Testis (tissue), 2 donors: ENCODE measurements at regions not wholly inside any gene's neighbourhood (a gene's known extent, or its start where the extent isn't known, plus 50 kb on each side); places are given as distances from the start of the nearest gene placed in this dataset.

Source experiments
- DNase-seq: peaks from one replicate; pipeline ENCODE4 v3.0.0-alpha.2; 2019
- H3K27ac ChIP-seq, 2 donors: fragments of 200-600 bp; sonication (generic); one replicate each; pipeline ENCODE4 v1.5.1; 2019
- H3K27me3 ChIP-seq: fragments of 200-600 bp; sonication (generic); one replicate; pipeline ENCODE4 v1.5.1; 2019
- H3K36me3 ChIP-seq: fragments of 200-600 bp; sonication (generic); one replicate; pipeline ENCODE4 v1.5.1; 2017; ENCODE audit warnings: low read depth; ENCODE audit errors: missing control alignments
- H3K4me1 ChIP-seq: fragments of 200-600 bp; sonication (generic); one replicate; pipeline ENCODE4 v1.5.1; 2019
- H3K4me3 ChIP-seq, 2 donors: fragments of 200-600 bp; sonication (generic); one replicate each; pipeline ENCODE4 v1.5.1; 2017 to 2019
- H3K9me3 ChIP-seq: fragments of 200-600 bp; sonication (generic); one replicate; pipeline ENCODE4 v1.5.1; 2017
- POLR2A ChIP-seq: fragments of 450-650 bp; IDR thresholded peaks from one replicate; pipeline ENCODE4 v1.6.1; 2017; ENCODE audit warnings: antibody characterized with exemption, mild to moderate bottlenecking, moderate library complexity
- WGBS, 2 donors: methylation state at CpG; one replicate each; pipeline ENCODE4 v1.1.5; 2018; 5-methylcytosine and 5-hydroxymethylcytosine counted together
- intact Hi-C: fragments of 100-400 bp; cut with DNase I; formaldehyde crosslinking; loops from one replicate; pipeline ENCODE4 v1.15.1; 2023; ENCODE audit warnings: low total_unique reads
- TF ChIP-seq, protein P1 (sequence below), 3 experiments: fragments of 450-650 bp in 2 of 3; fragments of 200-600 bp in 1 of 3; sonication (generic) in 1 of 3; IDR thresholded peaks; one replicate each; pipeline ENCODE4 v1.5.1; 2016 to 2019; ENCODE audit warnings: antibody characterized with exemption in 3 of 3, mild to moderate bottlenecking in 2 of 3, moderate library complexity in 1 of 3

DNA sequence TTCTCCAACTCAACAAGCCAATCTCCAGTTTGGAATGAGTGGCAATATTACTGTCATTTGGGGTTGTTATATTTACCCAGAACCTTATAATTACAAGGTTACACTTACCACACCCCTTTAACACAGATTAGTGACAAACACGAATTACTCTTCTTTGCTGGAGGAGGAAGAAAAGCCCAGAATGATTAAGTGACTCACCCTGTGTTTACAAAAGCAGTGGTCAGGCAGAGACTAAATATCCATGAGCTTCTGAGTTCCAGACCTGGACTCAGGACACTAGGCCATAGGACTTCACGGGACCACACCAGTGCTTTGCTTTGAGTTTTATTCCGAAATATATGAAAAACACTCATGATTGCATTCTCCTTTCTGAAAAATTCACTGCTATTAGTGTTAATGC, 370.8 kb downstream of the TLE1 start:
- Histone ChIP-seq H3K4me3 (no peak overlapping the region), H3K4me1 (no peaks in the 10 kb centered on the region), H3K9me3 (no peaks in the 10 kb centered on the region), H3K27ac (no peak overlapping the region), H3K27me3 (no peaks in the 10 kb centered on the region), H3K36me3 (no peaks in the 10 kb centered on the region)
- DNase-seq = no peak
- TF ChIP-seq, protein P1, sequence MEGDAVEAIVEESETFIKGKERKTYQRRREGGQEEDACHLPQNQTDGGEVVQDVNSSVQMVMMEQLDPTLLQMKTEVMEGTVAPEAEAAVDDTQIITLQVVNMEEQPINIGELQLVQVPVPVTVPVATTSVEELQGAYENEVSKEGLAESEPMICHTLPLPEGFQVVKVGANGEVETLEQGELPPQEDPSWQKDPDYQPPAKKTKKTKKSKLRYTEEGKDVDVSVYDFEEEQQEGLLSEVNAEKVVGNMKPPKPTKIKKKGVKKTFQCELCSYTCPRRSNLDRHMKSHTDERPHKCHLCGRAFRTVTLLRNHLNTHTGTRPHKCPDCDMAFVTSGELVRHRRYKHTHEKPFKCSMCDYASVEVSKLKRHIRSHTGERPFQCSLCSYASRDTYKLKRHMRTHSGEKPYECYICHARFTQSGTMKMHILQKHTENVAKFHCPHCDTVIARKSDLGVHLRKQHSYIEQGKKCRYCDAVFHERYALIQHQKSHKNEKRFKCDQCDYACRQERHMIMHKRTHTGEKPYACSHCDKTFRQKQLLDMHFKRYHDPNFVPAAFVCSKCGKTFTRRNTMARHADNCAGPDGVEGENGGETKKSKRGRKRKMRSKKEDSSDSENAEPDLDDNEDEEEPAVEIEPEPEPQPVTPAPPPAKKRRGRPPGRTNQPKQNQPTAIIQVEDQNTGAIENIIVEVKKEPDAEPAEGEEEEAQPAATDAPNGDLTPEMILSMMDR (IDR thresholded peaks at IDR 0.05) = no peak
- intact Hi-C loops = no loop called here
- 95 to 96% methylated on average over 3 of the region's 3 CpGs for WGBS, 2 donors

DNA sequence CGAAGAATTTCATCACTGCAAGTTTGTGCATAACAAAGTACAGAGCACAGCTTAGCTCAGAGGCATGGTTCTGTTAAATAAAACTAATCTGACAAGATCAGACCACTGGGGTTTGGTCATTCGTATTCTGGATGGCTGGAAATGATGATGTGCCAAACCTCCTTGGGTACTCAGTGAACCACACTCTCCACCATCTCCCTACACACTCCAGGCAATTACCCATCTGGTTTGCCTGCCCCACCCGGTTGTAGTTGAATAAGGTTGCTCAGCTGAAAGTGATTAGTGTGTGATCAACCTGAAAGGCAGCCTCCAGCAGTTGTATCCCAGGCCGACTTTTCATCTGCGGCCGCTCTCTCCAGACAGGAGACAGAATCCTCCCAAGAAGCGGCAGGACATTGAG, 371.4 kb downstream of the TLE1 start:
- no peak for DNase-seq
- H3K4me1 ChIP-seq = no peaks in the 10 kb centered on the region
- intact Hi-C loops = no loop called here
- H3K9me3 ChIP-seq = no peaks in the 10 kb centered on the region
- no peak overlapping the region for H3K27ac ChIP-seq
- H3K36me3 ChIP-seq = no peaks in the 10 kb centered on the region
- H3K27me3 ChIP-seq = no peaks in the 10 kb centered on the region
- TF ChIP-seq, protein P1 (IDR thresholded peaks at IDR 0.05) = no peak
- TF ChIP-seq POLR2A = no peak
- no peak overlapping the region for H3K4me3 ChIP-seq
- WGBS, 2 donors = 83 to 93% methylated on average over 6 to 7 of the region's 7 CpGs

DNA sequence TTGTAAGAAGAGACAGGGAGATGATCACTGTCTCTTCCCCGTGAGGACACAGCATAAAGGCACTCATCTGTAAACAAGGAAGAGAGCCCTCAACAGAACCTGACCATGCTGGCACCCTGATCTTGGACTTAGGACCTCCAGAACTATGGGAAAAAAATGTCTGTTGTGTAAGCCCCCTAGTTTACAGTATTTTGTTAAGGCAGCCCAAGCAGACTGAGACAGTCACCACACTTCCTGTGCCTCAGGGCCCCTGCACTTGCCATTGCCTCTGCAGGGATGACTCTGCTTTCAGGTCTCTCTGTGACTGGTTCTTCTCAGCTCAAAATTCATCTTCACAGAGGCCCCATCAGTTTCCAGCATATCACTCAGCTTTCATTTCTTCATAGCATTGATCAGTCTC, 372.1 kb downstream of the TLE1 start:
- Histone ChIP-seq H3K27ac (no peak overlapping the region), H3K4me3 (no peak overlapping the region), H3K4me1 (no peaks in the 10 kb centered on the region), H3K27me3 (no peaks in the 10 kb centered on the region), H3K36me3 (no peaks in the 10 kb centered on the region), H3K9me3 (no peaks in the 10 kb centered on the region)
- no peak for DNase-seq
- TF ChIP-seq, protein P1 (IDR thresholded peaks at IDR 0.05) = no peak
- TF ChIP-seq POLR2A = no peak
- intact Hi-C loops = no loop called here
- 95% methylated on average over 1 of the region's 1 CpG for WGBS, 2 donors

DNA sequence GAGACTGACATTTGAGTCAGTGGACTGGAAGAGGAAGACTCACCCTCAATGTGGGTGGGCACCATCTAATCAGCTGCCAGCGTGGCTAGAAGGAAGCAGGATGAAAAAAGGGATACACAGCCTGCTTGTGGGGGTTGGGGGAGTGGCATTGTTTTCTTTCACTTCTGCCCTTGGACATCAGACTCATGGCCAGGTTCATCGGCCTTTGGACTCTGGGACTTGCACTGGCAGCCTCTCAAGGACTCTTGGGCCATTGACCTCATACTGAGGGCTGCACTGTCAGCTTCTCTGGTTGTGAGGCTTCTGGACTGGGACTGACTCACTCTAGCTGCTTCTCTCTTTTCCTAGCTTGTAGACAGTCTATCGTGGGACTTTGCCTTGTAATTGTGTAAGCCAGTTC, 374.9 kb downstream of the TLE1 start:
- Histone ChIP-seq H3K27ac (no peak overlapping the region), H3K4me1 (no peaks in the 10 kb centered on the region), H3K36me3 (no peaks in the 10 kb centered on the region), H3K27me3 (no peaks in the 10 kb centered on the region), H3K9me3 (no peaks in the 10 kb centered on the region), H3K4me3 (no peak overlapping the region)
- WGBS, 2 donors = 58 to 62% methylated on average over 3 of the region's 3 CpGs
- intact Hi-C loops = no loop called here
- TF ChIP-seq, protein P1 (IDR thresholded peaks at IDR 0.05) = no peak
- no peak for TF ChIP-seq POLR2A
- DNase-seq = no peak

DNA sequence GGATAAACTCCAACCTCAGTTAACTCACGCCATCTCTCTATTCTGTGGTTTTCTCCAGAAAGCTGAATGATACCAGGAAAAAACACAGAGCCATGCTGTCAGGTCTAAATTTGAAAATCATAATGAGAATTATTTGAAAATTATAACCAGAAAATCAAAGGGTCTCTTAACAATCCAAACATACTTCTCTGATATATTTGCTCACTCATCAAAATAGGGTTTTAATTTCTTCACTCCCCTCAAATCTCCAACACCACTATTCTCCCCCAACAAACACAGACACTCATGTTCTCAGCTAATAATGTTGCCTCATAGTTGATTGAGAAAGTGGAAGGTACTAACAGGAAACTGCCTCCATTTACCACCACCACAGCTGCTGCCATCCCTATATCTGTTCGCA, 375.5 kb downstream of the TLE1 start:
- Histone ChIP-seq H3K4me1 (no peaks in the 10 kb centered on the region), H3K4me3 (no peak overlapping the region), H3K36me3 (no peaks in the 10 kb centered on the region), H3K27ac (no peak overlapping the region), H3K9me3 (no peaks in the 10 kb centered on the region), H3K27me3 (no peaks in the 10 kb centered on the region)
- whole genome bisulfite sequencing, 2 donors = 97 to 100% methylated on average over 2 of the region's 2 CpGs
- intact Hi-C loops = no loop called here
- no peak for DNase-seq
- TF ChIP-seq POLR2A = no peak
- TF ChIP-seq, protein P1 (IDR thresholded peaks at IDR 0.05) = no peak
